ENCODE measurements at regions not wholly inside any gene's neighbourhood (a gene's known extent, or its start where the extent isn't known, plus 50 kb on each side); places are given as distances from the start of the nearest gene placed in this dataset.

DNA sequence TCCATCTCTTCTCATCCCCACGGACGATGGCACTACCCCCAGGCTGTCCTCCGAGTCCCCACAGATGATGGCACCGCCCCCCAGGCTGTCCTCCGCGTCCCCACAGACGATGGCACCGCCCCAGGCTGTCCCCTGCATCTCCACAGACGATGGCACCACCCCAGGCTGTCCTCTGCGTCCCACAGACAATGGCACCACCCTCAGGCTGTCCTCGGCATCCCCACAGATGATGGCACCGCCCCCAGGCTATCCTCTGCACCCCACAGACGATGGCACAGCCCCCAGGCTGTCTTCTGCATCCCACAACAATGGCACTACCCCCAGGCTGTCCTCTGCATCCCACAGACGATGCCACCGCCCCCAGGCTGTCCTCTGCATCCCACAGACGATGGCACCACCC, 57.4 kb upstream of the PTCH1 start:
- TF ChIP-seq, protein P1, sequence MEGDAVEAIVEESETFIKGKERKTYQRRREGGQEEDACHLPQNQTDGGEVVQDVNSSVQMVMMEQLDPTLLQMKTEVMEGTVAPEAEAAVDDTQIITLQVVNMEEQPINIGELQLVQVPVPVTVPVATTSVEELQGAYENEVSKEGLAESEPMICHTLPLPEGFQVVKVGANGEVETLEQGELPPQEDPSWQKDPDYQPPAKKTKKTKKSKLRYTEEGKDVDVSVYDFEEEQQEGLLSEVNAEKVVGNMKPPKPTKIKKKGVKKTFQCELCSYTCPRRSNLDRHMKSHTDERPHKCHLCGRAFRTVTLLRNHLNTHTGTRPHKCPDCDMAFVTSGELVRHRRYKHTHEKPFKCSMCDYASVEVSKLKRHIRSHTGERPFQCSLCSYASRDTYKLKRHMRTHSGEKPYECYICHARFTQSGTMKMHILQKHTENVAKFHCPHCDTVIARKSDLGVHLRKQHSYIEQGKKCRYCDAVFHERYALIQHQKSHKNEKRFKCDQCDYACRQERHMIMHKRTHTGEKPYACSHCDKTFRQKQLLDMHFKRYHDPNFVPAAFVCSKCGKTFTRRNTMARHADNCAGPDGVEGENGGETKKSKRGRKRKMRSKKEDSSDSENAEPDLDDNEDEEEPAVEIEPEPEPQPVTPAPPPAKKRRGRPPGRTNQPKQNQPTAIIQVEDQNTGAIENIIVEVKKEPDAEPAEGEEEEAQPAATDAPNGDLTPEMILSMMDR (IDR thresholded peaks at IDR 0.05; ENCODE audit: poor library complexity), result no peak
- TF ChIP-seq EZH2 (IDR thresholded peaks at IDR 0.05; ENCODE audit: borderline replicate concordance), result no peak
